Left ventricle myocardium inferior (tissue), 1 donor: ENCODE measurements at regions not wholly inside any gene's neighbourhood (a gene's known extent, or its start where the extent isn't known, plus 50 kb on each side); places are given as distances from the start of the nearest gene placed in this dataset.

Experiments
- DNase-seq: peaks from one replicate; pipeline ENCODE4 v3.0.0-alpha.2; 2020
- H3K27ac ChIP-seq: fragments of 200-600 bp; replicated peaks from 2 replicates; pipeline ENCODE4 v1.8.0; 2021
- H3K27me3 ChIP-seq: fragments of 200-600 bp; 2 replicates; pipeline ENCODE4 v1.8.0; 2021; ENCODE audit warnings: low read depth
- H3K36me3 ChIP-seq: fragments of 200-600 bp; 2 replicates; pipeline ENCODE4 v1.8.0; 2021
- H3K4me1 ChIP-seq: fragments of 200-600 bp; 2 replicates; pipeline ENCODE4 v1.8.0; 2021
- H3K4me3 ChIP-seq: fragments of 200-600 bp; 2 replicates; pipeline ENCODE4 v1.8.0; 2021; ENCODE audit warnings: mild to moderate bottlenecking, moderate library complexity
- H3K9me3 ChIP-seq: fragments of 200-600 bp; replicated peaks from 2 replicates; pipeline ENCODE4 v1.8.0; 2021
- CTCF ChIP-seq: fragments of 200-600 bp; IDR thresholded peaks from 2 replicates; pipeline ENCODE4 v1.8.0; 2021; ENCODE audit warnings: antibody characterized with exemption, mild to moderate bottlenecking, borderline replicate concordance
- intact Hi-C: fragments of 100-400 bp; cut with micrococcal nuclease; formaldehyde crosslinking; loops from one replicate; pipeline ENCODE4 v1.11.0; 2022
- donor health status: DM: no; HTN: yes; CAD: no; lungs with severe emphysema.

GRCh38 chr21:17348849-17349248 lies 164.0 kb upstream of the CXADR start:
- H3K36me3 ChIP-seq = no peaks in the 10 kb centered on the region
- intact Hi-C loops = no loop called here
- no peaks in the 10 kb centered on the region for H3K4me1 ChIP-seq
- TF ChIP-seq CTCF = no peak
- no peak for DNase-seq
- no peak overlapping the region for H3K27ac ChIP-seq
- no peaks in the 10 kb centered on the region for H3K27me3 ChIP-seq
- no peak overlapping the region for H3K4me3 ChIP-seq
- H3K9me3 ChIP-seq = peaks cover 10% of the 10 kb centered on the region

- no peak overlapping the region for H3K27ac ChIP-seq
- no peak for TF ChIP-seq CTCF
- no peaks in the 10 kb centered on the region for H3K4me1 ChIP-seq
- no peaks in the 10 kb centered on the region for H3K27me3 ChIP-seq
- no peaks in the 10 kb centered on the region for H3K9me3 ChIP-seq
- no peak for DNase-seq
- intact Hi-C loops = no loop called here
- H3K4me3 ChIP-seq = no peak overlapping the region
- no peaks in the 10 kb centered on the region for H3K36me3 ChIP-seq
Measured at GRCh38 chr21:17351766-17352165, 161.1 kb upstream of the CXADR start.

GRCh38 chr21:17352996-17353655 lies 159.7 kb upstream of the CXADR start:
- no peak for DNase-seq
- Histone ChIP-seq H3K36me3 (no peaks in the 10 kb centered on the region), H3K27ac (no peak overlapping the region), H3K9me3 (no peaks in the 10 kb centered on the region), H3K27me3 (no peaks in the 10 kb centered on the region), H3K4me1 (no peaks in the 10 kb centered on the region), H3K4me3 (no peak overlapping the region)
- no peak for TF ChIP-seq CTCF
- intact Hi-C loops = no loop called here

GRCh38 chr21:17359781-17360180 lies 153.1 kb upstream of the CXADR start:
- TF ChIP-seq CTCF = no peak
- no peaks in the 10 kb centered on the region for H3K4me1 ChIP-seq

GRCh38 chr21:17368748-17369363 lies 144.0 kb upstream of the CXADR start:
- no peak for DNase-seq
- Histone ChIP-seq H3K4me1 (no peaks in the 10 kb centered on the region), H3K4me3 (no peak overlapping the region), H3K27ac (no peak overlapping the region), H3K27me3 (peaks cover 9% of the 10 kb centered on the region), H3K9me3 (no peaks in the 10 kb centered on the region), H3K36me3 (no peaks in the 10 kb centered on the region)
- intact Hi-C loops = no loop called here
- TF ChIP-seq CTCF = no peak

More at GRCh38 chr21:17359781-17360180, 153.1 kb upstream of the CXADR start:
- Histone ChIP-seq H3K4me3 (no peak overlapping the region), H3K9me3 (no peaks in the 10 kb centered on the region), H3K27ac (no peak overlapping the region), H3K27me3 (no peaks in the 10 kb centered on the region), H3K36me3 (no peaks in the 10 kb centered on the region)
- no peak for DNase-seq
- intact Hi-C loops = no loop called here
